GM23338 (cell line): ENCODE measurements at regions not wholly inside any gene's neighbourhood (a gene's known extent, or its start where the extent isn't known, plus 50 kb on each side); places are given as distances from the start of the nearest gene placed in this dataset.

Experiments used
- CREB1 ChIP-seq: fragments of 250-450 bp; sonication (Bioruptor Pico); IDR thresholded peaks from 2 replicates; pipeline ENCODE4 v1.5.0; 2020; ENCODE audit warnings: low read depth, mild to moderate bottlenecking, moderate library complexity
- POLR2AphosphoS5 ChIP-seq: IDR thresholded peaks from 2 replicates; pipeline ENCODE4 v1.6.1; 2016; ENCODE audit warnings: antibody characterized with exemption, low read depth
- TF ChIP-seq, protein P1 (sequence below), 2 experiments: fragments of 200-600 bp in 1 of 2; sonication (generic) in 1 of 2; conservative IDR thresholded peaks; 2 replicates each; pipeline versions ENCODE4 v1.5.1 to v1.6.1; 2016 to 2017; ENCODE audit warnings: antibody characterized with exemption in 2 of 2, low read depth in 2 of 2, mild to moderate bottlenecking in 2 of 2, moderate library complexity in 1 of 2

DNA sequence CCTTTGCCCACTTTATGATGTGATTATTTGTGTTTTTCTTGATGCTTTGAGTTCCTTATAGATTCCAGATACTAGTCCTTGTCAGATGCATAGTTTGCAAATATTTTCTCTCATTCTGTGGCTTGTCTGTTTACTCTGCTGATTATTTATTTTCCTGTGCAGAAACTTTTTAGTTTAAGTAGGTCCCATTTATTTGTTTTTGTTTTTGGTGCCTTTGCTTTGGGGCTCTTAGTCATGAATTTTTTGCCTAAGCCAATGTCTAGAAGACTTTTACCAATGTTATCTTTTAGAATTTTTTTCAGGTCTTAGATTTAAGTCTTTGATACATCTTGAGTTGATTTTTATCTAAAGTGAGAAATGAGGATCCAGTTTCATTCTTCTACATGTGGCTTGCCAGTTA, 667.3 kb downstream of the SLC16A7 start:
- TF ChIP-seq, protein P1, sequence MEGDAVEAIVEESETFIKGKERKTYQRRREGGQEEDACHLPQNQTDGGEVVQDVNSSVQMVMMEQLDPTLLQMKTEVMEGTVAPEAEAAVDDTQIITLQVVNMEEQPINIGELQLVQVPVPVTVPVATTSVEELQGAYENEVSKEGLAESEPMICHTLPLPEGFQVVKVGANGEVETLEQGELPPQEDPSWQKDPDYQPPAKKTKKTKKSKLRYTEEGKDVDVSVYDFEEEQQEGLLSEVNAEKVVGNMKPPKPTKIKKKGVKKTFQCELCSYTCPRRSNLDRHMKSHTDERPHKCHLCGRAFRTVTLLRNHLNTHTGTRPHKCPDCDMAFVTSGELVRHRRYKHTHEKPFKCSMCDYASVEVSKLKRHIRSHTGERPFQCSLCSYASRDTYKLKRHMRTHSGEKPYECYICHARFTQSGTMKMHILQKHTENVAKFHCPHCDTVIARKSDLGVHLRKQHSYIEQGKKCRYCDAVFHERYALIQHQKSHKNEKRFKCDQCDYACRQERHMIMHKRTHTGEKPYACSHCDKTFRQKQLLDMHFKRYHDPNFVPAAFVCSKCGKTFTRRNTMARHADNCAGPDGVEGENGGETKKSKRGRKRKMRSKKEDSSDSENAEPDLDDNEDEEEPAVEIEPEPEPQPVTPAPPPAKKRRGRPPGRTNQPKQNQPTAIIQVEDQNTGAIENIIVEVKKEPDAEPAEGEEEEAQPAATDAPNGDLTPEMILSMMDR (conservative IDR thresholded peaks at IDR 0.05; ENCODE audit: low read depth in 2 of 2) = no peak
- TF ChIP-seq CREB1 (CRISPR knock-in tag) (no peak), POLR2AphosphoS5 (no peak)
